ENCODE measurements at regions not wholly inside any gene's neighbourhood (a gene's known extent, or its start where the extent isn't known, plus 50 kb on each side); places are given as distances from the start of the nearest gene placed in this dataset.

GRCh38 chr17:33369876-33370275, 76.8 kb upstream of the ASIC2 start:
- Histone ChIP-seq H3K27me3 (no peaks in the 10 kb centered on the region), H3K4me3 (no peak overlapping the region), H3K4me1 (ENCODE audit: insufficient read depth) (no peaks in the 10 kb centered on the region), H3K27ac (no peak overlapping the region), H3K9me3 (no peaks in the 10 kb centered on the region), H3K36me3 (no peaks in the 10 kb centered on the region)
- no peak for TF ChIP-seq EP300 (IDR thresholded peaks at IDR 0.05)
- TF ChIP-seq, protein P1, sequence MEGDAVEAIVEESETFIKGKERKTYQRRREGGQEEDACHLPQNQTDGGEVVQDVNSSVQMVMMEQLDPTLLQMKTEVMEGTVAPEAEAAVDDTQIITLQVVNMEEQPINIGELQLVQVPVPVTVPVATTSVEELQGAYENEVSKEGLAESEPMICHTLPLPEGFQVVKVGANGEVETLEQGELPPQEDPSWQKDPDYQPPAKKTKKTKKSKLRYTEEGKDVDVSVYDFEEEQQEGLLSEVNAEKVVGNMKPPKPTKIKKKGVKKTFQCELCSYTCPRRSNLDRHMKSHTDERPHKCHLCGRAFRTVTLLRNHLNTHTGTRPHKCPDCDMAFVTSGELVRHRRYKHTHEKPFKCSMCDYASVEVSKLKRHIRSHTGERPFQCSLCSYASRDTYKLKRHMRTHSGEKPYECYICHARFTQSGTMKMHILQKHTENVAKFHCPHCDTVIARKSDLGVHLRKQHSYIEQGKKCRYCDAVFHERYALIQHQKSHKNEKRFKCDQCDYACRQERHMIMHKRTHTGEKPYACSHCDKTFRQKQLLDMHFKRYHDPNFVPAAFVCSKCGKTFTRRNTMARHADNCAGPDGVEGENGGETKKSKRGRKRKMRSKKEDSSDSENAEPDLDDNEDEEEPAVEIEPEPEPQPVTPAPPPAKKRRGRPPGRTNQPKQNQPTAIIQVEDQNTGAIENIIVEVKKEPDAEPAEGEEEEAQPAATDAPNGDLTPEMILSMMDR (IDR thresholded peaks at IDR 0.05) = no peak
- no peak for TF ChIP-seq POLR2A (IDR thresholded peaks at IDR 0.05)
- intact Hi-C loops (cut with DNase I) = no loop called here
- DNase-seq = no peak
- WGBS, 3 donors = 55 to 93% (median 92%) methylated on average over 2 of the region's 2 CpGs

DNA sequence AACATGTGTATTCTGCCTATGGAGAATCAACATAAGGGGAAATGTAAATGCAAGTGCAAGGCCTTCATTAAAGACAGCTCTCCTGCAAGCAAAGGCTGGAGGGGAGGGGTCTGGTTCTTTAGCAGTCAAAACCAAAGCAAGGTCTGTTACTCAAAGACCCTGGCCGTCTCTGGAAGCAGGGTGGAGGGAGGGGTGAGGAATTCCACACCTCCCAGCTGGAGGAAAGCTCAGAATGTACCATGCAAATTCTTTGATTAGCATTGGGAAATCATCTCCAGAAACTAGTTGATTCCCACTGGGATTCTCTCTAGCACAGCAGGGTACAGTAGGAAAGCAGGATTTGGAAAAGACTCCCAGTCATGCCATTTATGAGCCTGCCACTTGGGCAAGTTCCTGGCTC, 77.3 kb upstream of the ASIC2 start:
- H3K27me3 ChIP-seq = no peaks in the 10 kb centered on the region
- H3K9me3 ChIP-seq = no peaks in the 10 kb centered on the region
- H3K4me1 ChIP-seq (ENCODE audit: insufficient read depth) = no peaks in the 10 kb centered on the region
- no peak overlapping the region for H3K4me3 ChIP-seq
- no peaks in the 10 kb centered on the region for H3K36me3 ChIP-seq
- no peak for TF ChIP-seq POLR2A (IDR thresholded peaks at IDR 0.05)
- TF ChIP-seq, protein P1 (IDR thresholded peaks at IDR 0.05) = no peak
- no peak for TF ChIP-seq EP300 (IDR thresholded peaks at IDR 0.05)
- intact Hi-C loops (cut with DNase I) = no loop called here
- no peak overlapping the region for H3K27ac ChIP-seq
- DNase-seq = no peak
- WGBS, 3 donors = 23 to 25% (median 24%) methylated on average over 1 of the region's 1 CpG

DNA sequence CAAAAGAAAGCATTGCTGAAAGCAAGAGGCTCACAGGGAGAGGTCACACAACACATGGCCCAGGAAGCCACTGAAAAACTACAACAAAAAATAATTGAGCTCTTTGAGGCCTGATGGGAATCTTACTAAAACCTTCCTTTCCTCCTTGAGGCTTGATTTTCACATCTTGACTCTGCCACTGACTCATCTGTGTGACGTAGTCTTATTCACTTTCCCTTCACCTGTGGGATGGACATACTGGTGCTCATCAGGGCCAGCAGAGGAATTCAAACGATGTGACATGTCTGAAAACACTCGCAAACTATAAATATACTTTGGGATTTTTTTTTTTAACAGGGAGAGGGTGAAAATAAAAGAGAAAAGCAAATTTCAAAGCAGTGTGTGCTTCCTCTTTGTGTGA, 78.3 kb upstream of the ASIC2 start:
- Histone ChIP-seq H3K27ac (no peak overlapping the region), H3K4me3 (no peak overlapping the region), H3K4me1 (ENCODE audit: insufficient read depth) (no peaks in the 10 kb centered on the region), H3K27me3 (no peaks in the 10 kb centered on the region), H3K36me3 (no peaks in the 10 kb centered on the region), H3K9me3 (no peaks in the 10 kb centered on the region)
- intact Hi-C loops (cut with DNase I) = no loop called here
- DNase-seq = no peak
- TF ChIP-seq, protein P1 (IDR thresholded peaks at IDR 0.05) = no peak
- WGBS, 3 donors = 41 to 49% (median 41%) methylated on average over 3 of the region's 3 CpGs

DNA sequence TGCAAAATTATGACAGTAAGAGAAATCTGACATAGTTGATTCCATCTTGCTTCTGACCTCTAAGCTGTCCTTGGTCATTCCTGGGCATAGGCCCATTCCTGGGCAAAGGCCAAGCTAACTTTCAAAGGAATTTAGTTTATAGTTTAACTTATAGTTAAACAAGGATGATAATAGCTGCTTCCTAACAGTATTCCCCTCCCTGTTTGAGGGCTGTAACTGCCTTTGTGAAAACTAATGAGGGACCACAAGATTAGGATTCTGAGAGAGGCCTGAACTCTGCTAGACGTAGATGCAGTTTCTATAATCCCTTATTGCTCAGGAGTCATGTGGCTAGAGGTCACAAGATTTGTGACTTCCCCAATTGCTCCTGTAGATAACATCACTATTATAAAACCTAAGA, 80.2 kb upstream of the ASIC2 start:
- H3K36me3 ChIP-seq = no peaks in the 10 kb centered on the region
- TF ChIP-seq EP300 (IDR thresholded peaks at IDR 0.05) = no peak
- TF ChIP-seq, protein P1 (IDR thresholded peaks at IDR 0.05) = no peak
- no peak for TF ChIP-seq POLR2A (IDR thresholded peaks at IDR 0.05)
- H3K4me1 ChIP-seq (ENCODE audit: insufficient read depth) = no peaks in the 10 kb centered on the region
- H3K27me3 ChIP-seq = no peaks in the 10 kb centered on the region
- no peak for DNase-seq
- no peak overlapping the region for H3K27ac ChIP-seq
- WGBS, 3 donors = 77 to 86% (median 86%) methylated on average over 1 of the region's 1 CpG
- intact Hi-C loops (cut with DNase I) = no loop called here
- H3K4me3 ChIP-seq = no peak overlapping the region
- H3K9me3 ChIP-seq = no peaks in the 10 kb centered on the region

GRCh38 chr17:33375103-33375502, 82.0 kb upstream of the ASIC2 start:
- TF ChIP-seq EP300 (IDR thresholded peaks at IDR 0.05) (no peak), POLR2A (IDR thresholded peaks at IDR 0.05) (no peak)
- TF ChIP-seq, protein P1 (IDR thresholded peaks at IDR 0.05) = no peak
- Histone ChIP-seq H3K4me1 (ENCODE audit: insufficient read depth) (no peaks in the 10 kb centered on the region), H3K9me3 (no peaks in the 10 kb centered on the region), H3K36me3 (no peaks in the 10 kb centered on the region), H3K27ac (no peak overlapping the region), H3K4me3 (no peak overlapping the region), H3K27me3 (no peaks in the 10 kb centered on the region)
- 72 to 85% (median 77%) methylated on average over 5 of the region's 5 CpGs for WGBS, 3 donors
- no peak for DNase-seq
- intact Hi-C loops (cut with DNase I) = no loop called here
